HG03520 (cell line): ENCODE measurements at regions not wholly inside any gene's neighbourhood (a gene's known extent, or its start where the extent isn't known, plus 50 kb on each side); places are given as distances from the start of the nearest gene placed in this dataset.

Source experiments
- ATAC-seq: cut with Tn5 transposase; IDR thresholded peaks from one replicate; pipeline ENCODE4 v1.9.1; 2021; ENCODE audit warnings: mild to moderate bottlenecking, moderate library complexity; ENCODE audit not compliant: unreplicated experiment

DNA sequence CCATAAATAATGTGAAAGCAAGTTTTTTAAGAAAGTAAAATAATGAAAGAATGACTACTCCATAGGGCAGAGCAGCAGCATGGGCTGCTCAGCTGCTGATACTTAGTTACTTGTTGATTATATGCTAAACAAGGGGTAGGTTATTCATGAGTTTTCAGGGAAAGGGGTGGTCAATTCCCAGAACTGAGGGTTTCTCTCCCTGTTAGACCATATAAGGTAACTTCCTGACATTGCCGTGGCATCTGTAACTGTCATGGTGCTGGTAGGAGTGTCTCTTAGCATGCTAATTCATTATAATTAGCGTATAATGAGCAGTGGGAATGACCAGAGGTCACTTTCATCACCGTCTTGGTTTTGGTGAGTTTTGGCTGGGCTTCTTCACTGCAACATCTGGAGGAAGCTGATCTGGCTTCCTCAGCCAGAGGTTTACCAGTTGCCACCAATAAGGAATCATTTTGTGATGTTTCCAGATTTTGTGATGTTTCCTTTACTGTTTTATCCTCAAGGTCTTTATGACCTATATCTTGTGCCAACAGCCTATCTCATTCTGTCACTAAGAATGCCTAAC is 121.8 kb upstream of the CHL1 start:
- no peak for ATAC-seq

DNA sequence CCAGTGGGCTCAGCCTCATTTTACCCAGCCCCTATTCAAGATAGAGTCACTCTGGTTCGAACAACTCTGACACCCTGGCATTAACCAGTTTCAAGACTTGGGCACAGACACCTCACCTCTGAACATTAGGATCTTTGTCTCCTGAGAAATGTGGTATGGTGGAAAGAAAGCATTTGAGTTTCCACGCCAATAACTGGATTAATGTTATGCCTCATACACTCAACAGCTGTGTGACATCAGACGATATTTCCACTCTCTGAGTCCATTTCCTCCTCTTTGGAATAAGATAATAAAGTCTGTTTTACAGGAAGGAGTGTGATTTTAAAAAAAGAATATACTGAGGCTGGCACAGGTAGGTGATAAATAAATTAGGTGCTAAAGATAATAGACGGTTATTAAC is 121.3 kb upstream of the CHL1 start:
- ATAC-seq: no peak

DNA sequence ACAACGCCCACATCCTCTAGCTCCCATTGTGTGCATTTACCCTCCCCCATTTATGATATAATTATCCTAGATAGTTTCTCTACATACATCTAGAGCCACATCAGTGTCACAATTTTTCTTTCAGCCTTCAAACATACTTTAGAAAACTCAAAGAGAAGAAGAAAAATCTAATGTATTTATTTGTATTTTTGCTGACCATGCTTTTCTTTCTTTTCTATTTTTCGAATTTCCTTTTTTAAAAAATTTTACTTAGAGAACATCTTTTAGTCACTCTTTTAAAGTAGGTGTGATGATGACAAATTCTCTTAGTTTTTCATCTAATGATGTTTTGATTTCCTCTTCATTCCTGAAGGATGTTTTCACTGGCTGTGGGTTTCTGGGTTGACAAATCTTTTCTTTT is 117.0 kb upstream of the CHL1 start:
- ATAC-seq: no peak

DNA sequence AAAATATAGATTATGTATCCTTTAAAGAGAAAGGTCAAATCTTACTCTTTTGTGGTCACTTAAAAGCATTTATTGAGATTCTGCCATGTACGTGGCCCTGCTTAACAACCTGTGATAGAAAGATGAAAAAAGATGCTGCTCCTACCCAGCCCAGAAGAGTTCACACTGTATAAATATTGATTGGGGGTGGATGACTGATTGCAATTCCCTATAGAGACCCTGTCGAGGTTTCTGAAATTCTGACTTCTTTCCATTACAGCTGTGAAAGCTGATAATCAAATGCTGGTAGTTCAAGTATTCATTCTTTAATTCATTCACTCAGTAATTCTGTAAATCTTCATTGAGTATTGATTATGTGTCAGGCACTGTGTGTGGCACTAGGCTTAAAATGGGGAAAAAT is 114.1 kb upstream of the CHL1 start:
- no peak for ATAC-seq

DNA sequence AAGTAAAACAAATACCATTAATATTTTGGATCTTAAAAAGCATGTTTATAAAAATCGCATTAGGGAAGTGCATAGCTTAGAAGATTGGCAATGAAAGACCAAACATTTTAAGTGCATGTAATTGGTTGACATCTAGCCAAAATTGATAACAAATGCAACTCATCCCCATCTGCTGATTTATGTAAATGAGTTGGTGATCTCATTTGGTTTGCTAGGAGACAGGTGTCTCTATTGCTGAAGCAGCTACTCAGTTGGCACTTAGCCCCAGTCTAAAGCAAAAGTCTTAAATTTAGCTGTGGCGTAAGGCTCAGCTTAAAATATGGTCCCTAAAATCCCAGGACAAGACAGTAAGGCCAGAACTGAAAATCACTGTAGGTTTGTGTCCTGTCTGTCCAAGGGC is 113.5 kb upstream of the CHL1 start:
- ATAC-seq: no peak

DNA sequence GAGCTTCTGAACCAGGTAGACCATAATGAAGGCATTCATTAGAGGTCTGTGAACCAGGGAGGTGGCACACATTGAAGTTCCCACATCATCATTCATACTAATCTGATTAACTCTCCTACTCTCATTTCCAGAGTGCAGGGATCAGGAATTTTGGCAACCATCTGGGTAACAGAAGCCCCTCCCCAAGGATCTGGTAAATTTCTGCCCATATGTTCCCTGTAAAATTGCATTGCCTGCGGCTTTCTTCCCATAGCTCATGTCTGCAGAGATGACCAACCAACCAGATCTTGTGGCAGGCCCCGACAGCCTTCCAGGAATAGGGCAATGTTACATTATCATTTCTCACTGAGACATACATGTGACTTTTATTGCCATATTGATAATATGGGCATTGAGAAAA is 111.4 kb upstream of the CHL1 start:
- no peak for ATAC-seq

DNA sequence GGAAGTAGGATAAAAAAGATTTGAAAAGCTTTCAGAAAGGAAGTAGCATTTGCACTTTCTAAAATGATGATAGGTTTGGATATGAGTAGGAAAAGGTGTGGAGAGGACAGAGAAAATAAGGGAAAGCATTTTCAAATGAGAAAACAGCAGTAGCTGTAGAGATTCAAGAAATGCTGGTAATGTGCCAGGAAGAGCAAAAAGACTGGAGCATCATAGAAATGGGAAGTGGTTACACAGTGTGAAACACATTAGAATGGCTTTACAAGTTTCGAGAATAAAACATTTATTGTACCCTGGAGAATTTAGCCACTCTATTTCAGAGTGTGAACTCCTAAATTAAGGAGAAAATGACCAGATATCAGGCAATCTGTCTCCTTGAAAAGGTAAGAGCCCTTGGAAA is 108.3 kb upstream of the CHL1 start:
- no peak for ATAC-seq

DNA sequence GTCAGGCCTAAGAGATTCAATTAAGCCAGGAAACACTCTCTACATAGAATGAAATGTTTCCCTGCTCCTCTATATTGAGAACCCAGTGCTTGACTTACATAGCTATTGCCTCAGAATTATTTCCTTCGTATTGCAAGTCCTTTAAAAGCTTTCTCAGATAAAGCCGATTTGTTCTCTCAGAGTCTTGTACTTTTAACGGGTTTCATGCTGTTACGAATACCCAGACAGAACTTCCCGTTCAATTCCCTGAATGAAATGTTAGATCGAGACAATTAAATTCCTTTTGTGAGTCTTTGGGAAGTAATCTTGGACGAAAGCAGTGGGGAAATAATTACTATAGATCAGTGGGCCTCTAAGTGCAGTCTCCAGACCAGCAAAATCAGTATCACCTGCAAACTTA is 102.8 kb upstream of the CHL1 start:
- ATAC-seq: no peak

DNA sequence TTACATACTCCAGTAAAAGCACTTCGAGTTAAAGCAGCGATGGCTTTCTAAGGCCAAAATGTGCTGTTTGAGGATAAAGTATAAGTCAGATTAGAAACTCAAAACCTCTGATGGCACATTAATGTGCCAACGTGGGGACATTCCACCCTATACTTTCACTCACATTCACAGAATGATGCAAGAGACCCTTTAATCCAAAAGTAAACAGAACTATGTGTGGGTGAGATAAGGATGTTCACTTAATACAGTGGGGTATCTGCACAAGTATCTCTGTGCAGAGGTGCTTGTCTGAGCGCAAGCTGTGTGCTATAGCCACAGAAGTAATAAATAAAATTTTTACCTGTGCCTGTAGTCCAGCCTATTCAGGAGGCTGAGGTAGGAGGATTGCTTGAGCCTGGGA is 100.3 kb upstream of the CHL1 start:
- no peak for ATAC-seq

DNA sequence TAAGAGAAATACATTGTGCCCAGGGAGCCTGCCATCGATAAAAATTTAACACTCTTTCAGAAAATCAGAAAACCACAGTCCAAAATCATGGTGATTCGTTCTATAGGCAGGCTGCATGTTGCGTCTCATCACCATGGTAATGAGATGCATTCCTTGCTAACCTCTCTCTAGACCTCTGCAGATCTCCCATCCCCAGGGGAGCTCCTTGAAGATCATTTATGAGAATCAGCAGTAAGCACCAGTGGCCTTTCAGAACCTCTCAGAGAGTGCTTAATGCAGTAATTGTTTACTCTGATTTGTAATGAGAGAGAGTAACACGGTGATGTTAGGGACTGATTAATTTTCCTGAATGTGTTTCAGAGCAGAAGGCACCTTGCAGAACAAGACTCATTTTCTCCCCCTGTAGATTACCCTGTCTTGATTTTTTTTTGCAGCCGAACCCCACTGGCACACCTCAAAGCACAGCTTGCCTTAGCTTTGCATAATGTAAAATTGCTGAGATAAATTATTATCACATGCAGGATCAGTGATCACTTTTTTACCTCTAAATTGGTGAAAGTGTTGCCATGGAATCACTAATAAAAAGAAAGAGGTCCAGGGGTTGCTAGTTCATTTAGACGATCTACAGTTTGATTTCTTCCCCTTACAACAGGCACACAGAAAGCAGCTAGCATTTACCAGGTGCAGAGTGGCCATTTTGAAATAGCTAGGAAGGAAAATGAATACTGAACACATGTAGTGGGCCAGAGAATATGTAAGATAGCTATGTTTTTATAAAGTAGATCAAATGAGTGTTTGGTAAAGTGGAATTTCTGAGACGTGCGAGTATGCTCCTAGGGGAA is 98.9 kb upstream of the CHL1 start:
- ATAC-seq: no peak

DNA sequence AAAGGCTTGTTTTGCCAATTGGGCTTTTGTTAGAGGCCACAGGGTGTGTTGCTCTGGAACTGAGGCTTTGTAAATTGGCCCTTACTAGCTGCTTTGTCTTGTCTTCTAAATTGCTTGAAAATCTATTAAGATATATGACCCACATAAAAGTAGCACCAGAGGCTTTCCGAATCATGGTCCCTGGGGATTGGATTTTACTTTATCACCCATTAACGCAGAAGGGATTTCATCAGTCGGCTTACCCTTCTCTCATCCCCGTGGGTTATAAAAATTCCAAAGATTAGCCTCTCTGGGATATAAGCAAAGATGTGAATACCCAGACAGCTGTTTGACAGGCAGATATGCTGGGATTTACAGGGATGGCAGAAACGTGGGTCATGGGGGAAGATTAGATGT is 98.3 kb upstream of the CHL1 start:
- no peak for ATAC-seq

DNA sequence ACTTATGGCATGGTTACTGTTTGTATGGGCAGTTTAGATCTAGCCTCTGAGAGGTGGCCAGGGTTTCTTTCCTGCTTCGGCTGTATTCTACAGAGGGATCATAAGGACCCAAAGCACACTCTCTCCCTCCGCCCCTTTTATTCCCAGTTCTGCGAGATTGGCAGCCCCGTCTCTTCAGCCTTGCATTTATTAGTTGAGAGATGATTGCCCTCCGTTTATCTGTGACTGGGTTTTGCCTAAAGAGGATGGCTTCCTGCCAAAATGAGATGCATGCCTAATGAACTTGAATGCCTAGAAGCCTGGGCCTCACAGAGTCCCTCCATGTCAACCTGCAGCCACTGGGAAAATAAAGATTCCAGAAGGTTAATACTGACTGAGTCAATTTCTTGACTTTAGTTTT is 97.1 kb upstream of the CHL1 start:
- ATAC-seq: no peak

DNA sequence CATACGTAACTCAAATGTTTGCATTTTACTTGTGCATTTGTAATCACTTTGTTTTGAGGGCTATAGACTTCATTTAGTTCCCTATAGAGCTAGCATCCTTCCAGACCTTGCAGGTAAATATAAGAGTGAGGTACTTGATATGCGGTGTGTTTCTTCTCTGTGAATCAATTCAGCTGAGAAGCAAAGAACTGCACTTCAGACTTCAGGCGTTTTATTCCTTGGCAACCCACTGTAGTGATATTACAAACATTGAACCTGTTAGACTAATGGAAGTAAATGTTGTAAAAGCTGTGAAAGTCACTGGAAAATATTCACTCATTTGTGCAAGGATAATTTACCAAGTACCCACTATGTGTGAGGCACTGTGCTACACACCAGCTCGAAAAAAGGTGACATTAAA is 94.1 kb upstream of the CHL1 start:
- no peak for ATAC-seq

DNA sequence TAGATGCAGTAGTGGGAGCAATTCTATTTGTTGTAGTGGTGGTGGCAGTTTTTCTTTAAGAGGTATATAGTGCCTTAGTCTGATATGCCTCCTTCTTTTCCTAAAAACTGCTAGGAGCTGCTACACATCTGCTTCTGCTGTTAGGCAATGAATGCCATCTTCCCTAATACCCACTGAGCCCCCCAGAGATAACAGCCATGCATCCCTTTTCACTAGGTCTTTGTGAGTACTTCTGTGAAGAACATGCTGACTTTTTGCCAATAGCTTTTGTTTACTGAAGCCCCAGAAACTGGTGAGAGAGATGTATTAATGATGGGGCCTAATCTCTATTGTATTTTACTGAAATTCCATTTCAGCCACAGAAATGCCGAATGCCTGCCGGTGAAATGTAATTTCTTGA is 92.6 kb upstream of the CHL1 start:
- ATAC-seq: no peak

DNA sequence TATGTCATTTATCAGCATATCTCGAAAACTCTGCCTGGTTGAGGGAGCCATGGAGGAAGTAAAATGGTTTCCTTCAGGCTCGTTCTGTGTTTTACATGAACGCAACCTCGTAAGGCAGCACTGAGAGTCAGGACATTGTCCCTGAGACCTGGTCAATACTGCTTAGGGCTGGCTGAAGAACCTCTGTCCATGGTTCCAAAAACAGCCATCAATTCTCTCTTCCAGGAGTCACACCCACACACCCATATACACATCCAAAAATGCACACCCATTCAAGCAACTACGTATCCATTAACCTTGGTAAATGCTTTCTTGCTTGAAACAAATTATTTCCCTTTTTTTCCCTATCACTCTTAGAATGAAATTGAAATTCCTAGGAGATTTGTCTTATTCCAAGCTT is 91.0 kb upstream of the CHL1 start:
- ATAC-seq: no peak

DNA sequence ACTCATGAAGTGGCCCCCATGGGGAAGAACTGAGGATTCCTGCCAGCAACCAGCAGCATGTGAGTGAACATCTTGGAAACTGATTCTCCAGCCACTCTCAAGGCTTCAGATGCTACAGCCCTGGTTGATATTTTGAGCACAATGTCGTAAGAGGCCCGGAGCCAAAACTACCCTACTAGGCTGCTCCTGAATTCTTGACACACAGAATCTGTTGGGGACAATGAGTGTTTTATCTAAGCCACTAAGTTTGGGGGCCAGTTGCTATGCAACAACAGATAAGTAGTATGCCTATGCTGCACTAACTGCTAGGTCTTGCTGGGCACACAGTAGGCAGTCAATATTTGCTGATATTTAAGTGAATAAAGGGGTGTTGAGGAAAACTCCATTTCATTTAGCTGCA is 89.9 kb upstream of the CHL1 start:
- no peak for ATAC-seq

DNA sequence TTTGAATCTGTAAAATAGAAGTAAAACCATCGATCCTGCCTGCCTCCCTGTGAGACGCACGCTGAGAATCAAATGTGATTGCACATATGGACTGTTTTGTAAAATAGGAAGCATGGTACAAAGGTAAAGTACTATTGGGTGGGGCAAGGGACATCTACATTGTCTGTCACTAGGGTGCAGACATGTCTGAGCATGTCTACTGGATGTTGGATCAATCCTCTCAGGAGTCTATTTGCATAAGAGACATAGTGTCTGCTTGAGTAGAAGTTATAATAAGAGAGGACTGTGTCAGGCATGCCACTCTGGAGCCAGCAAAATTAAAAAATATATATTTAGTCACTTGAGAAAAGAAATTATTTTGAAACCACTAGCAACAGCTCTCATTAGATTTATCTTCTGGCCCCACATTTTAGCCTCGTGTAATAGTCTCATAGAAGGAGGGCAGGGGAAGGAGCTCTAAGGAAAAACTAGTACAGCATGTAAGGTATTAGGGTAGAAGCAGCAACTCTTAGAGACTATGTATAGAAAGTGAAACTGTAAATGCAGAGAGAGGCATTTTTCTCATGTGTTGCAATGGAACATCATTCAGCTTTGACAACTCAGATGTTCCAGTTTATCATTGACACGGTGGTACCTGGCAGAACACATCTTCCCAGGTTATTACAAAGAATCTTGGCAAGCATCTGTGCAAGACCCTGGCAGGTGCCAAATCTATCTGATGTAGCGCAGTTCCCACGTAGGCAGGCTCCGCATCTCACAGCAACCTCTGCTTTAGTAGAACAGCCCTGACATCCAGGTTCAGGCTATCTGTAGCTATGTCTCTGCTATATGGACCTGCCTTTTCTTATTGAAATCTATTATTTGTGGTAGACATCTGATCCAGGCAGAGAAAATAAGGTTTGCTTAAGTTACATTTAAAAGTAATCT is 85.2 kb upstream of the CHL1 start:
- peak; percentile 71 for ATAC-seq

DNA sequence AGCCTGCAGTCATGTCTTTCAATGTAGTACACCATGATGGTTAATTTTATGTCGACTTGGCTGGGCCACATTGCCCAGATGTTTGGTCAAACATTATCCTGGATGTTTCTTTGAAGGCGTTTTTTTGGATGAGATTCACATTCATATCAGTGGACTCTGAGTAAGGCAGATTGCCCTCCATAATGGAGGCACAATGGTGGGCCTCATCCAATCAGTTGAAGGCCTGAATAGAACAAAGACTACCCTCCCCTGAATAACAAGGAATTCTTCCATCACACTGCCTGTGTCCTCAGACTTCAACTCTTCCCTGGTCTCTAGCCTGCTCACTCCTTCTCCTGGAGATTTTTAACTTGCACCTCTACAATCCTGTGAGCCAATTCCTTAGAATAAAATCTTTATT is 83.8 kb upstream of the CHL1 start:
- ATAC-seq: no peak

DNA sequence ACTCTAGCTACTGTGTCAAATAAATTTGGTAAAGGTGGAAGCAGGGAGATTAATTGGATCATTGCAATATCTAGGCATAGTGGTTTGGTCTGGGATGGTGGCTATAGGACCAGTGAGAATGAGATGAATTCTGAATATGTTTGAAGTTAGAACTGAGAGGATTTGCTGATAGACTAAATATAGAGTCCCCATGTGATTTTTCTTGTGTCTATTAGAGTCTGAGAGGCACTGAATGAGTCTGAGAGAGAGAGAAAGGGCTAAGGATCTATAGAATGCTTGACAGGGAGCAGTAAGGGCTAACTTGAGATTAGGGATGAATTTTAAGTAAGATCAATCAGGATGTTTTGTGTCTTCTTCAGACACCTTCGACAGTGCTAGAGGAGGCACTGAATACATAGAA is 77.9 kb upstream of the CHL1 start:
- ATAC-seq: no peak

DNA sequence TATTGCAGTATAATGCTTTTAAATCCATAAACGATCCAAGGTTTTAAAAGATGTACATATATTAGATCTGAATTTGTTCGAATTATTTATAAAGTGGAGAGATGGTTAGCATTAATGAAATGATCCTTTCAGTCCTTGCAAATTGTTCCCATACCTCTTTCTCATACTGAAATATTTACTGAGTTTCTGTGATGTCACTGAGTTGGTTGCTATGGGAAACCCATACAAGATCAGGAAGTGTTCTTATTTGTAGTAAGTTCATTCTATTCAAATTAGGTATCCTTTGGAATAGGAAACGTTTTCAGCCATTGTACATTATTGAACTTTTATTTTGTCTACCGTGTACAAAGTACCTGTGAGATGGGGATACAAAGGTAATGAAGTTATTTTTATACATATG is 73.2 kb upstream of the CHL1 start:
- no peak for ATAC-seq

DNA sequence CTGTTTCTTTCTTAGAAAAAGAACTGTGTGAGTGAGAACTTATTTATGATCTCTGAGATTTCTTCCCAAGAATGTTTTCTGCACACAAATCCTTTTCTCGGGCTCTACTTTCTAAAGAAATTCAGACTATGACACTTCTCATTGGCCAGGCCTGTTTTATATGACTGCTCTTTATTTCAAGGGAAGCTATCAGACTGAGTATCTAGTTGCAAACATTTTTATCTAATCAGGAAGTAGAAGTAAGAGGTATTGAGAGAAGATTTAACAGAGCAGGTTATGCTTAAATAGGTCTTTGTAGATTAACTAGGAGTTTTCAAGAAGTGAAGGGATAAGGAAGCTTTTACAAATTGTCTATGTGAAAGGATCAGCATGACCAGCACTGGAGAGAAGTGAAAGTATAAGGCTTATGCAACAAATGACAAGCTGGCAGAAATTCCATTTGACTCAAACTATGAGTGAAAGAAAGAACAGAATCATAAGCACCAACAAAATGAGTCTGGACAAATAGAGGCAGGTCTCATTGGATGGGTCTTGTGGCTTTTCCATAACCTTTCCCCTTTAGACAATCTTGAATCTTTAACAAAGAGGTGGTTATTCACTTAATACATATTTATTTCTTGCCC is 71.9 kb upstream of the CHL1 start:
- ATAC-seq: peak; percentile 46
